Cardiac muscle cell (in vitro differentiated cells and primary cell): ENCODE measurements at regions not wholly inside any gene's neighbourhood (a gene's known extent, or its start where the extent isn't known, plus 50 kb on each side); places are given as distances from the start of the nearest gene placed in this dataset.

Experiments
- DNase-seq, 2 donors: peaks; one replicate each; pipeline versions ENCODE4 v3.0.0 to v3.0.0-alpha.2; 2010 to 2017; ENCODE audit warnings: low read depth in 1 of 2, low spot score in 1 of 2
- H3K27ac ChIP-seq: fragments of 200-600 bp; sonication (generic); 2 replicates; pipeline ENCODE4 v1.5.1; 2016
- H3K27me3 ChIP-seq: fragments of 200-600 bp; sonication (generic); 2 replicates; pipeline ENCODE4 v1.6.0; 2016; ENCODE audit warnings: control low read depth
- H3K36me3 ChIP-seq: fragments of 200-600 bp; sonication (generic); 2 replicates; pipeline ENCODE4 v1.5.1; 2016; ENCODE audit warnings: control low read depth
- H3K4me1 ChIP-seq: fragments of 200-600 bp; sonication (generic); 2 replicates; pipeline ENCODE4 v1.8.1; 2017; ENCODE audit warnings: low read depth, mild to moderate bottlenecking, mixed run types
- H3K4me3 ChIP-seq: fragments of 200-600 bp; sonication (generic); 2 replicates; pipeline ENCODE4 v1.5.1; 2016; ENCODE audit warnings: mild to moderate bottlenecking
- H3K9me3 ChIP-seq: fragments of 200-600 bp; sonication (generic); 2 replicates; pipeline ENCODE4 v1.5.1; 2017; ENCODE audit warnings: low read depth, mild to moderate bottlenecking, control low read depth
- CTCF ChIP-seq: IDR thresholded peaks from 2 replicates; pipeline ENCODE4 v1.5.1; 2012; ENCODE audit warnings: low read depth, mild to moderate bottlenecking, low read length

GRCh38 chr1:79302380-79302930 lies 295.9 kb upstream of the ADGRL4 start:
- Histone ChIP-seq H3K27me3 (no peaks in the 10 kb centered on the region), H3K9me3 (no peaks in the 10 kb centered on the region), H3K27ac (no peak overlapping the region), H3K4me3 (no peak overlapping the region), H3K36me3 (no peaks in the 10 kb centered on the region), H3K4me1 (no peaks in the 10 kb centered on the region)
- no peak for DNase-seq
- no peak for TF ChIP-seq CTCF

- no peaks in the 10 kb centered on the region for H3K36me3 ChIP-seq
- H3K9me3 ChIP-seq: no peaks in the 10 kb centered on the region
- no peak for TF ChIP-seq CTCF
- H3K27ac ChIP-seq: no peak overlapping the region
- no peak overlapping the region for H3K4me3 ChIP-seq
- no peaks in the 10 kb centered on the region for H3K27me3 ChIP-seq
- DNase-seq: peak in 1 of 2 donors; percentile 76
- H3K4me1 ChIP-seq: no peaks in the 10 kb centered on the region
Observed at GRCh38 chr1:79295967-79296366, 289.4 kb upstream of the ADGRL4 start.

- no peaks in the 10 kb centered on the region for H3K9me3 ChIP-seq
- TF ChIP-seq CTCF: no peak
- no peaks in the 10 kb centered on the region for H3K4me1 ChIP-seq
- no peak overlapping the region for H3K27ac ChIP-seq
- no peaks in the 10 kb centered on the region for H3K27me3 ChIP-seq
- no peaks in the 10 kb centered on the region for H3K36me3 ChIP-seq
- DNase-seq: peak in 1 of 2 donors; percentile 62
- H3K4me3 ChIP-seq: no peak overlapping the region
Observed at GRCh38 chr1:79293611-79294010, 287.1 kb upstream of the ADGRL4 start.

DNA sequence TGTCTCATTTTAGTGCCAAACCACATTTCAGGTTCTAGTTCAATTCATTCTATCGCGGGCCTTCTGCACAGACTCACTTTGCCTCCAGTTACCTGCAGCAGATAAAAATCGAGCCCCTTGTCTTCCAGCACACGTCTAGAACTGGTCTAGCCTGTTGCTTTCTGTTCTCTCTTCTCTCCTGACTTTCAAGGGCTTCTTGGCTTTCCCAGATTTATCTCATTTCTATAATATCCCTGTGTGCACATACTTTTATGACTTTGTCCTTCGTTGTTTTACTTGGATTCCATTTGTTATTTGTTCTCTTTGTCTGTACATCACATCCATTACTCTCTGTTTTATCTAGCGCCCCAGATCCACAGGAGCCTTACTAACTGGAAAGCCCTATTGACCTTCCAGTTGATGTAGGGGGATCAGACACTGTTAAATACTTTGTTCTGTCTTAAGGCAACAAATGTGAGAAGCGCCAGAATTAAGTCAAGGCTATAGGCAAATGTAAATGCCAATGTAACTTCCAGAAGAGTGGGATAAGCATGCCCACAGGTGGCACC lies 284.5 kb upstream of the ADGRL4 start:
- Histone ChIP-seq H3K36me3 (no peaks in the 10 kb centered on the region), H3K27ac (no peak overlapping the region), H3K4me3 (no peak overlapping the region), H3K27me3 (no peaks in the 10 kb centered on the region), H3K4me1 (no peaks in the 10 kb centered on the region), H3K9me3 (no peaks in the 10 kb centered on the region)
- TF ChIP-seq CTCF: no peak
- no peak for DNase-seq

DNA sequence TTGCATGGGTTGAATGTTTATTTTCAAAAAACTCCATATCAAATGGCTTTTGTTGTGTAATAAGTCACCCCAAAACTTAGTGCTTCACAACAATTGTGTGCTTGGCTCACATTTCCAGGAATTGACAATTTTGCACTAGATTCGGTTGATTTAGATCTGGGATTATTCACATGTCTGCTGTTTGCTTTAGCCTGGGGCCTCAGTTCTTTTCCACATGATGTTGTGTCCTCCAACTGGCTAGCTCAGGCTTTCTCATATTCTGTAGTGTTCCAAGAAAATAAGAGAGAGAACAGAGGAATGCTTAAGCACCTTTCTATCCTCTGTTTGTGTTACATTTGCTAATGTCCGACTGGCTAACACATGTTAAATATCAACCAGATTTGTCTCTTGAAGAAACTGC lies 281.5 kb upstream of the ADGRL4 start:
- no peak for TF ChIP-seq CTCF
- Histone ChIP-seq H3K27ac (no peak overlapping the region), H3K9me3 (no peaks in the 10 kb centered on the region), H3K27me3 (no peaks in the 10 kb centered on the region), H3K4me1 (no peaks in the 10 kb centered on the region), H3K4me3 (no peak overlapping the region), H3K36me3 (no peaks in the 10 kb centered on the region)
- no peak for DNase-seq
